ENCODE measurements at regions not wholly inside any gene's neighbourhood (a gene's known extent, or its start where the extent isn't known, plus 50 kb on each side); places are given as distances from the start of the nearest gene placed in this dataset.

DNA sequence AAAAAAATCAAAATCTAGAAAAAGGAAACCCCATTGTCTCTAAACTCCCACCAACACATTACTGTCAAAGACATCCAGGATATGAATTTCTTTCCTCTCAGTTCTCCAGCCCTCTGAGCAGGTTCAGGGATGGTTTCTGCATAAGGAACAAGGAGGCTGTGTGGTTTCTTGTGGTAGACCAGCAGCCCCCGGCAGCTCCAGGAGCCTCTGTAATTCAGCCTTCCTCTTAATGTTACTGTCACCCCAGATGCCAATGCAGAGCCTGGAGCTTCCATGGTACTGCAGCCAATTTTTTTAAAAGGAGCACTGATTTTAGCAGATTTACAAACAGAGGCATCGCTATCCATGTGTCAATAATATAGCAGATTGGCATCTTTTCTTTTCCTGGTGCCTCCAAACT lies 100.6 kb upstream of the FAM216B start:
- no peaks in the 10 kb centered on the region for H3K27me3 ChIP-seq
- no peaks in the 10 kb centered on the region for H3K9me3 ChIP-seq
- no peaks in the 10 kb centered on the region for H3K4me1 ChIP-seq
- no peak for TF ChIP-seq POLR2A (IDR thresholded peaks at IDR 0.05)
- no peak for TF ChIP-seq EP300 (IDR thresholded peaks at IDR 0.05)
- TF ChIP-seq POLR2AphosphoS5 (IDR thresholded peaks at IDR 0.05): no peak
- TF ChIP-seq, protein P1, sequence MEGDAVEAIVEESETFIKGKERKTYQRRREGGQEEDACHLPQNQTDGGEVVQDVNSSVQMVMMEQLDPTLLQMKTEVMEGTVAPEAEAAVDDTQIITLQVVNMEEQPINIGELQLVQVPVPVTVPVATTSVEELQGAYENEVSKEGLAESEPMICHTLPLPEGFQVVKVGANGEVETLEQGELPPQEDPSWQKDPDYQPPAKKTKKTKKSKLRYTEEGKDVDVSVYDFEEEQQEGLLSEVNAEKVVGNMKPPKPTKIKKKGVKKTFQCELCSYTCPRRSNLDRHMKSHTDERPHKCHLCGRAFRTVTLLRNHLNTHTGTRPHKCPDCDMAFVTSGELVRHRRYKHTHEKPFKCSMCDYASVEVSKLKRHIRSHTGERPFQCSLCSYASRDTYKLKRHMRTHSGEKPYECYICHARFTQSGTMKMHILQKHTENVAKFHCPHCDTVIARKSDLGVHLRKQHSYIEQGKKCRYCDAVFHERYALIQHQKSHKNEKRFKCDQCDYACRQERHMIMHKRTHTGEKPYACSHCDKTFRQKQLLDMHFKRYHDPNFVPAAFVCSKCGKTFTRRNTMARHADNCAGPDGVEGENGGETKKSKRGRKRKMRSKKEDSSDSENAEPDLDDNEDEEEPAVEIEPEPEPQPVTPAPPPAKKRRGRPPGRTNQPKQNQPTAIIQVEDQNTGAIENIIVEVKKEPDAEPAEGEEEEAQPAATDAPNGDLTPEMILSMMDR (IDR thresholded peaks at IDR 0.05): no peak
- DNase-seq: no peak
- intact Hi-C loops (cut with DNase I): no loop called here
- WGBS, 2 donors: 33 to 42% methylated on average over 2 of the region's 2 CpGs
- H3K36me3 ChIP-seq: no peaks in the 10 kb centered on the region
- H3K27ac ChIP-seq: no peak overlapping the region
- no peak overlapping the region for H3K4me3 ChIP-seq

DNA sequence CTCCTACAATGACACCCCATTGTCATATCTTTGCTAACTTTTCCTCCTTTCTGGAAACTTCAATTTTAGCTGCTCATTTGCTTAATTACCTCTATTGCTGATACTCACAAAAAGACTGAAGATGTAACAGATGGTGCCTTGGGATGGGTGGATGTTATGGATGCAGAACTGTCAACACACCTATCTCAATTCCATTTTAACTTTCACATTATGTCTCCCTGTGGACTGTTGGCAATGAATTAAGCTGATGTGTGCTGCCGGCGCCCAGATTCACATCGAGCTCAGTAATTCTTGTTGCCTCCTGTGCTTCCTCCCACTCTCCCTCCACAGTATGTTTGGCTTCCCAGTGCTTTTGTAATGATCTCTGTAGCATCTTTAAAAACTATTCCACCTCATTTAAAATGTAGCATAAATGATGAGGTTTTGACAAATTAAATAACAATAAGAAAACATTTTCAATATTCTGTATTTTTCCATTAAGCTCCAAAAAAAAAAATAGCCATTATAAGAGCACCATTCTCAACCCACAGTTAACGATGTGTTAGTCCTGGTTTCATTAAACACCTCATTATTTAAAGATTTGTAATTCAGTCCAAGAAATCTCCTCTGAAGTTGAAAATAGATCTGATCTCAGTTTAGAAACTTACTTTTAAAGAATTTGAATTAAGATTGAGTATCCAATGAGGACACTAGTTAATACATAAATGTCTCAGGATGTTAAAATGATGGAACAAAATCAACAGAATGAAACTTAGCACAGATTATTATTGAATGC lies 99.9 kb upstream of the FAM216B start:
- Histone ChIP-seq H3K4me1 (no peaks in the 10 kb centered on the region), H3K27ac (no peak overlapping the region), H3K36me3 (no peaks in the 10 kb centered on the region), H3K27me3 (no peaks in the 10 kb centered on the region), H3K4me3 (no peak overlapping the region), H3K9me3 (no peaks in the 10 kb centered on the region)
- 84 to 91% methylated on average over 4 of the region's 4 CpGs for WGBS, 2 donors
- TF ChIP-seq POLR2A (IDR thresholded peaks at IDR 0.05): no peak
- TF ChIP-seq, protein P1 (IDR thresholded peaks at IDR 0.05): no peak
- no peak for TF ChIP-seq EP300 (IDR thresholded peaks at IDR 0.05)
- no peak for TF ChIP-seq POLR2AphosphoS5 (IDR thresholded peaks at IDR 0.05)
- intact Hi-C loops (cut with DNase I): no loop called here
- DNase-seq: no peak

DNA sequence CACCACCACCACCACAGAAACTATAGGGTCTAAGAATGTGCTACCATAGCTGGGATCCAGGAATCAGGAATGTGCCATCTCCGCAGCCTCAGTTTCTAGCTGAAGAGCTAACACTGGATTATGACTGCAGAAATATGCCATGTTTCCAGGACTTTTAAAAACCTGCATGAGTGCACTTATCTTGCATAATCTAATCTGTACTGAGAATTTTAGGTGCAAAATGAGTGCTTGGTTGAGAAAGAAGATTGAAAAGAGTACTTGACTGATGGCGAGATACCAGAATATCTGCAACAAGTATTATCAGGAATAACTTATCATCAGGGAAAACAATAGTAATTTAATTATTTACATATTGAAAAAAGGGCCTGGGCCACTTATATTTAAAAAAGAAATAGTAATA lies 97.2 kb upstream of the FAM216B start:
- intact Hi-C loops (cut with DNase I): no loop called here
- Histone ChIP-seq H3K4me3 (no peak overlapping the region), H3K9me3 (no peaks in the 10 kb centered on the region), H3K27me3 (no peaks in the 10 kb centered on the region), H3K4me1 (no peaks in the 10 kb centered on the region), H3K36me3 (no peaks in the 10 kb centered on the region), H3K27ac (no peak overlapping the region)
- no peak for DNase-seq
- TF ChIP-seq POLR2AphosphoS5 (IDR thresholded peaks at IDR 0.05) (no peak), EP300 (IDR thresholded peaks at IDR 0.05) (no peak), POLR2A (IDR thresholded peaks at IDR 0.05) (no peak)
- TF ChIP-seq, protein P1 (IDR thresholded peaks at IDR 0.05): no peak
- 44 to 49% methylated on average over 2 of the region's 2 CpGs for WGBS, 2 donors

DNA sequence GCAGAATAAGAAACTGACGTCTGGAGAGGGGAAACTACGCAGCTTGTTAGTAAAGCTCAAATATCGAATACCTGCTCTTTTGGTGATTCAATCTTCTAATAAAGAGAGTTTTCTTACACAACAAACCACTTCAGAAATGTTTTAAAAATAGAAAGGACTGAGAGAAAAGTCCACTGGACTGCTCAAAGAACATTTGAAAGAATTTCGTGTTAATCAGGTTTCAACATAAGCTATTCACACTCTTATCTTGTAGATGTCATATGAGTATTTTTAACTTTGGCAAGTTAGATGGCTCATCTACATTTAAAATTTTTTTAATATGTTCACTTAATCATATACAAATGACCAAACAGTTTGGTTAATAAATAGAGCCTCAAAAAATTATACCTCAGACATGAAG lies 95.6 kb upstream of the FAM216B start:
- H3K9me3 ChIP-seq: no peaks in the 10 kb centered on the region
- WGBS, 2 donors: 84 to 92% methylated on average over 4 of the region's 4 CpGs
- TF ChIP-seq POLR2AphosphoS5 (IDR thresholded peaks at IDR 0.05) (no peak), EP300 (IDR thresholded peaks at IDR 0.05) (no peak), POLR2A (IDR thresholded peaks at IDR 0.05) (no peak)
- TF ChIP-seq, protein P1 (IDR thresholded peaks at IDR 0.05): no peak
- H3K4me3 ChIP-seq: no peak overlapping the region
- DNase-seq: no peak
- H3K27me3 ChIP-seq: no peaks in the 10 kb centered on the region
- no peaks in the 10 kb centered on the region for H3K36me3 ChIP-seq
- H3K27ac ChIP-seq: no peak overlapping the region
- intact Hi-C loops (cut with DNase I): no loop called here
- no peaks in the 10 kb centered on the region for H3K4me1 ChIP-seq

DNA sequence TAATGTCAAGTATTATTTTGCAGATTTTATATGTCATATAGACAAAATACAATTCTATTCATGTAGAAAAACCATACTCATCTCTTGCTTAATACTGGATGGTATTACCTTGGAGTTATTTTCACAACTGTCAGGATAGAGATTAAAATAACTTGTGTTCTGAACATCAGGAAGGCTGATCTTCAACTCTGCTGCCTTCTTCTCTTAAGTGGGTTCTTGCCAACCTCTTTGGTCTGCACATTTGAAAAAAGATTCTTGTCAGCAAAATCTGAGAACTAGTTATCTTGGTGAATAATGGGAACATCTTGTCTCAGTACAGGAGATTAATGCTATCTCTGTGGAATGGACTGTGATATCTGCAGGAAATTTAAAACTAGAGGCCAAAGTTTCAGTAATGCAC lies 95.2 kb upstream of the FAM216B start:
- no peak overlapping the region for H3K4me3 ChIP-seq
- no peaks in the 10 kb centered on the region for H3K36me3 ChIP-seq
- H3K4me1 ChIP-seq: no peaks in the 10 kb centered on the region
- TF ChIP-seq POLR2AphosphoS5 (IDR thresholded peaks at IDR 0.05) (no peak), EP300 (IDR thresholded peaks at IDR 0.05) (no peak), POLR2A (IDR thresholded peaks at IDR 0.05) (no peak)
- TF ChIP-seq, protein P1 (IDR thresholded peaks at IDR 0.05): no peak
- no peak for DNase-seq
- H3K27ac ChIP-seq: no peak overlapping the region
- intact Hi-C loops (cut with DNase I): no loop called here
- H3K9me3 ChIP-seq: no peaks in the 10 kb centered on the region
- H3K27me3 ChIP-seq: no peaks in the 10 kb centered on the region

Data from sigmoid colon (tissue), 6 donors.